Transverse colon (tissue), 3 donors: ENCODE measurements at regions not wholly inside any gene's neighbourhood (a gene's known extent, or its start where the extent isn't known, plus 50 kb on each side); places are given as distances from the start of the nearest gene placed in this dataset.

Experiments used
- CTCF ChIP-seq, 5 experiments: fragments of 200-600 bp in 3 of 5; fragments of 450-650 bp in 2 of 5; sonication (generic) in 3 of 5; IDR thresholded peaks; 1 replicate in 2 of 5; 2 replicates in 3 of 5; pipeline ENCODE4 v1.5.1; 2016 to 2017; ENCODE audit warnings: antibody characterized with exemption in 5 of 5, inconsistent platforms in 3 of 5, mild to moderate bottlenecking in 2 of 5, moderate library complexity in 1 of 5
- POLR2A ChIP-seq: fragments of 450-650 bp; IDR thresholded peaks from one replicate; pipeline ENCODE4 v1.6.1; 2016; ENCODE audit warnings: antibody characterized with exemption, mild to moderate bottlenecking, moderate library complexity

- TF ChIP-seq CTCF (IDR thresholded peaks at IDR 0.05) (no peak), POLR2A (no peak)
These were observed 202.4 kb downstream of the BARX2 start for GRCh38 chr11:129578006-129578405.
